ENCODE measurements at regions not wholly inside any gene's neighbourhood (a gene's known extent, or its start where the extent isn't known, plus 50 kb on each side); places are given as distances from the start of the nearest gene placed in this dataset.

GRCh38 chr1:101526813-101527212 lies 290.0 kb downstream of the S1PR1 start:
- Mint-ChIP-seq H3K4me3 (ENCODE audit: unreplicated experiment) (no peak overlapping the region), H3K4me1 (ENCODE audit: low read depth, unreplicated experiment) (peaks cover 6% of the 10 kb centered on the region), H3K36me3 (ENCODE audit: unreplicated experiment) (no peaks in the 10 kb centered on the region), H3K27ac (ENCODE audit: unreplicated experiment) (no peak overlapping the region), H3K9me3 (ENCODE audit: unreplicated experiment) (no peaks in the 10 kb centered on the region), H3K27me3 (ENCODE audit: unreplicated experiment) (no peaks in the 10 kb centered on the region)
- no peak for DNase-seq
- TF ChIP-seq, protein P1, sequence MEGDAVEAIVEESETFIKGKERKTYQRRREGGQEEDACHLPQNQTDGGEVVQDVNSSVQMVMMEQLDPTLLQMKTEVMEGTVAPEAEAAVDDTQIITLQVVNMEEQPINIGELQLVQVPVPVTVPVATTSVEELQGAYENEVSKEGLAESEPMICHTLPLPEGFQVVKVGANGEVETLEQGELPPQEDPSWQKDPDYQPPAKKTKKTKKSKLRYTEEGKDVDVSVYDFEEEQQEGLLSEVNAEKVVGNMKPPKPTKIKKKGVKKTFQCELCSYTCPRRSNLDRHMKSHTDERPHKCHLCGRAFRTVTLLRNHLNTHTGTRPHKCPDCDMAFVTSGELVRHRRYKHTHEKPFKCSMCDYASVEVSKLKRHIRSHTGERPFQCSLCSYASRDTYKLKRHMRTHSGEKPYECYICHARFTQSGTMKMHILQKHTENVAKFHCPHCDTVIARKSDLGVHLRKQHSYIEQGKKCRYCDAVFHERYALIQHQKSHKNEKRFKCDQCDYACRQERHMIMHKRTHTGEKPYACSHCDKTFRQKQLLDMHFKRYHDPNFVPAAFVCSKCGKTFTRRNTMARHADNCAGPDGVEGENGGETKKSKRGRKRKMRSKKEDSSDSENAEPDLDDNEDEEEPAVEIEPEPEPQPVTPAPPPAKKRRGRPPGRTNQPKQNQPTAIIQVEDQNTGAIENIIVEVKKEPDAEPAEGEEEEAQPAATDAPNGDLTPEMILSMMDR (IDR thresholded peaks at IDR 0.05; ENCODE audit: partially characterized antibody, unreplicated experiment) = no peak

DNA sequence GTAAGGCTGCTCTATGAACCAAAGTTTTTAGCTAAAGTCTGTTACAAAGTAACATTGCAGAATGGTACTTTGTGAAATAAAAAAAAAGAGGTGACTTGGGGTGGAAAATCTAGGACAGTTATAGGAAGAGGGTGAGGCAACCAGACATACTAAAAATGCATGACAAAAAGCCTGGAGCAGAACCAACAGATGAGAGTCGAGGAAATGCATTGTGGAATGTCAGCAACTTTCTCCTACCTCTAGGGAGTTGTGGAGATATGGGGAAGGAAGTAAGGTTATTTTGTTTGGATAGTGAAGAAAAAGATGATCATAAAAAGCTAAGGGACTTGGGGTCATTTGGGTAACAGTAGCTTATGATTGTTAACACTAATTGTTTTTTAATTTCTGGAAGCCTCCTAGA lies 295.6 kb downstream of the S1PR1 start:
- Mint-ChIP-seq H3K9me3 (ENCODE audit: unreplicated experiment) (no peaks in the 10 kb centered on the region), H3K4me1 (ENCODE audit: low read depth, unreplicated experiment) (no peaks in the 10 kb centered on the region), H3K36me3 (ENCODE audit: unreplicated experiment) (no peaks in the 10 kb centered on the region), H3K4me3 (ENCODE audit: unreplicated experiment) (no peak overlapping the region), H3K27me3 (ENCODE audit: unreplicated experiment) (no peaks in the 10 kb centered on the region), H3K27ac (ENCODE audit: unreplicated experiment) (no peak overlapping the region)
- no peak for DNase-seq
- TF ChIP-seq, protein P1 (IDR thresholded peaks at IDR 0.05; ENCODE audit: partially characterized antibody, unreplicated experiment) = no peak

DNA sequence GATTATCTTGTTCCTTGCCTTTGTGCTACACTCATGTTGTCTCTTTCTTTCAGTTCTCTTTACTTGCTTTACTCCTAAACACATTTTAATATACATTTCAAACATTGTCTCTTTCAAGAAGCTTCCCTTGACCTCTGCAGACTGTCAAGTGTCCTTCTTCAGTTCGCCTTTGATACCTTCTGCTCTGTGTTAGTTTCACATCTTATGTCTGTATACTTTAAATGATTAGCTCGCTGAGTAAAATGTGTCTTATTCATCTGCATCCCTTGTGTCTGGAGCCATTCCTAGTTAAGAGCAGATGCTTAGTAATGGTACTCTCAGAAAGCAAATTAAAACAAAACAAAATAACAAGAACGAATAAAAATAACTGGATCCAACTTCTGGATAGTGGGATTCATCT lies 303.3 kb downstream of the S1PR1 start:
- Mint-ChIP-seq H3K27ac (ENCODE audit: unreplicated experiment) (no peak overlapping the region), H3K9me3 (ENCODE audit: unreplicated experiment) (no peaks in the 10 kb centered on the region), H3K27me3 (ENCODE audit: unreplicated experiment) (peaks cover 1% of the 10 kb centered on the region), H3K4me3 (ENCODE audit: unreplicated experiment) (no peak overlapping the region), H3K4me1 (ENCODE audit: low read depth, unreplicated experiment) (peaks cover 3% of the 10 kb centered on the region), H3K36me3 (ENCODE audit: unreplicated experiment) (no peaks in the 10 kb centered on the region)
- no peak for DNase-seq
- TF ChIP-seq, protein P1 (IDR thresholded peaks at IDR 0.05; ENCODE audit: partially characterized antibody, unreplicated experiment) = no peak

DNA sequence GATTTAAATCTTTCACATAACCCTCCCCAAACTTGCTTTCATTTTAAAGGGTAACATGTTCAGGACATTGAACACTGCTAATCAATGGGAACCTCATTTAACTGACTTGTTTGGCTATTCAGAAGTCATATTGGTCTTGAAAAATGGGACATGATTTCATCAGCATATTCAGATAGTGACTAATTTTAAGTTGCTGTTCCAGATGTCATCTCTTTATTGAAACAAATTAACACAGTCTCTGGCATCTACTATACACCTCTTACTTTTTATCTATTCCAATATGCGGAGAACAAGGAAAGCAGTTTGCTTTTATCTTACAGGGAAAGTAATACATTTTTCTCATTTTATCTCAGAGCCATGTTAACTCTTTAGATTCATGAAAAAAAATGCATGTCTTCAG lies 310.1 kb downstream of the S1PR1 start:
- H3K4me1 Mint-ChIP-seq (ENCODE audit: low read depth, unreplicated experiment) = no peaks in the 10 kb centered on the region
- peaks cover 1% of the 10 kb centered on the region for H3K27me3 Mint-ChIP-seq (ENCODE audit: unreplicated experiment)
- no peaks in the 10 kb centered on the region for H3K9me3 Mint-ChIP-seq (ENCODE audit: unreplicated experiment)
- TF ChIP-seq, protein P1 (IDR thresholded peaks at IDR 0.05; ENCODE audit: partially characterized antibody, unreplicated experiment) = no peak
- no peak for DNase-seq
- H3K36me3 Mint-ChIP-seq (ENCODE audit: unreplicated experiment) = no peaks in the 10 kb centered on the region
- H3K27ac Mint-ChIP-seq (ENCODE audit: unreplicated experiment) = no peak overlapping the region
- H3K4me3 Mint-ChIP-seq (ENCODE audit: unreplicated experiment) = no peak overlapping the region

DNA sequence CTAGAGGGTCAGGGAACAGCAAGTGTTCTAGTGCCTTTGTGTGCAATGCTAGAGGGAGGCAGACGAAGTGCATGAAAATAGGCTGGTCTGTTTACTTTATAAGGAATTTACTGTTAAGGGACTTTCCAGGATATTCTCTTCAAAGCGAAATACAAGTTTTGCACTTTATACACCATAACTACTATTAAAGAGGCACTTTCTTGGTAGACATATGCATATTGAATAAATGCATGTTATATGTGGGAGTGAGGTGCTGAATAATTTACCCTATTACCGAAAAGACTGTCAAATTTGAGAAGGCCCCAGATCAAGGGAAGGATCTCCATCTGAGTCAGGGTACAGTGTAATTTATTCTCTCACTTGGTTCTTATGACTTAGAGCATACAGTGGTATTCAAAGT lies 310.5 kb downstream of the S1PR1 start:
- TF ChIP-seq, protein P1 (IDR thresholded peaks at IDR 0.05; ENCODE audit: partially characterized antibody, unreplicated experiment) = no peak
- peaks cover 1% of the 10 kb centered on the region for H3K27me3 Mint-ChIP-seq (ENCODE audit: unreplicated experiment)
- no peak overlapping the region for H3K27ac Mint-ChIP-seq (ENCODE audit: unreplicated experiment)
- H3K4me1 Mint-ChIP-seq (ENCODE audit: low read depth, unreplicated experiment) = no peaks in the 10 kb centered on the region
- no peak overlapping the region for H3K4me3 Mint-ChIP-seq (ENCODE audit: unreplicated experiment)
- no peak for DNase-seq
- no peaks in the 10 kb centered on the region for H3K9me3 Mint-ChIP-seq (ENCODE audit: unreplicated experiment)
- no peaks in the 10 kb centered on the region for H3K36me3 Mint-ChIP-seq (ENCODE audit: unreplicated experiment)

Measured in glutamatergic neuron (in vitro differentiated cells).